22Rv1 (cell line): ENCODE measurements at regions not wholly inside any gene's neighbourhood (a gene's known extent, or its start where the extent isn't known, plus 50 kb on each side); places are given as distances from the start of the nearest gene placed in this dataset.

Experiments
- CTCF ChIP-seq: fragments of 450-650 bp; IDR thresholded peaks from 2 replicates; pipeline ENCODE4 v1.5.1; 2017; ENCODE audit warnings: mild to moderate bottlenecking
- ZFX ChIP-seq: fragments of 450-650 bp; IDR thresholded peaks from 2 replicates; pipeline ENCODE4 v1.6.1; 2017; ENCODE audit warnings: antibody characterized with exemption, borderline replicate concordance

GRCh38 chr10:76736392-76736791 lies 901.2 kb downstream of the KCNMA1 start:
- TF ChIP-seq CTCF (no peak), ZFX (no peak)
